ENCODE measurements at regions not wholly inside any gene's neighbourhood (a gene's known extent, or its start where the extent isn't known, plus 50 kb on each side); places are given as distances from the start of the nearest gene placed in this dataset.

GRCh38 chr6:113095841-113096240 is 748.7 kb downstream of the RFPL4B start:
- H3K27me3 Mint-ChIP-seq = no peaks in the 10 kb centered on the region
- TF ChIP-seq, protein P1, sequence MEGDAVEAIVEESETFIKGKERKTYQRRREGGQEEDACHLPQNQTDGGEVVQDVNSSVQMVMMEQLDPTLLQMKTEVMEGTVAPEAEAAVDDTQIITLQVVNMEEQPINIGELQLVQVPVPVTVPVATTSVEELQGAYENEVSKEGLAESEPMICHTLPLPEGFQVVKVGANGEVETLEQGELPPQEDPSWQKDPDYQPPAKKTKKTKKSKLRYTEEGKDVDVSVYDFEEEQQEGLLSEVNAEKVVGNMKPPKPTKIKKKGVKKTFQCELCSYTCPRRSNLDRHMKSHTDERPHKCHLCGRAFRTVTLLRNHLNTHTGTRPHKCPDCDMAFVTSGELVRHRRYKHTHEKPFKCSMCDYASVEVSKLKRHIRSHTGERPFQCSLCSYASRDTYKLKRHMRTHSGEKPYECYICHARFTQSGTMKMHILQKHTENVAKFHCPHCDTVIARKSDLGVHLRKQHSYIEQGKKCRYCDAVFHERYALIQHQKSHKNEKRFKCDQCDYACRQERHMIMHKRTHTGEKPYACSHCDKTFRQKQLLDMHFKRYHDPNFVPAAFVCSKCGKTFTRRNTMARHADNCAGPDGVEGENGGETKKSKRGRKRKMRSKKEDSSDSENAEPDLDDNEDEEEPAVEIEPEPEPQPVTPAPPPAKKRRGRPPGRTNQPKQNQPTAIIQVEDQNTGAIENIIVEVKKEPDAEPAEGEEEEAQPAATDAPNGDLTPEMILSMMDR (IDR thresholded peaks at IDR 0.05) = no peak
- ATAC-seq (ENCODE audit: low read depth) (no peak), DNase-seq (no peak)
- no peak overlapping the region for H3K4me3 Mint-ChIP-seq
- H3K36me3 Mint-ChIP-seq (ENCODE audit: low read depth) = no peaks in the 10 kb centered on the region
- ChIA-PET CTCF (no interaction called here), POLR2A (no interaction called here)
- H3K27ac Mint-ChIP-seq = no peak overlapping the region
- H3K4me1 Mint-ChIP-seq = no peaks in the 10 kb centered on the region
- intact Hi-C loops (cut with micrococcal nuclease) = no loop called here
- no peaks in the 10 kb centered on the region for H3K9me3 Mint-ChIP-seq

GRCh38 chr6:113102761-113103160 is 754.4 kb upstream of the MARCKS start:
- ChIA-PET CTCF (no interaction called here), POLR2A (no interaction called here)
- Mint-ChIP-seq H3K9me3 (no peaks in the 10 kb centered on the region), H3K4me3 (no peak overlapping the region), H3K27ac (no peak overlapping the region), H3K36me3 (ENCODE audit: low read depth) (no peaks in the 10 kb centered on the region), H3K27me3 (no peaks in the 10 kb centered on the region), H3K4me1 (no peaks in the 10 kb centered on the region)
- DNase-seq = no peak
- no peak for ATAC-seq (ENCODE audit: low read depth)
- intact Hi-C loops (cut with micrococcal nuclease) = no loop called here
- TF ChIP-seq, protein P1 (IDR thresholded peaks at IDR 0.05) = no peak

DNA sequence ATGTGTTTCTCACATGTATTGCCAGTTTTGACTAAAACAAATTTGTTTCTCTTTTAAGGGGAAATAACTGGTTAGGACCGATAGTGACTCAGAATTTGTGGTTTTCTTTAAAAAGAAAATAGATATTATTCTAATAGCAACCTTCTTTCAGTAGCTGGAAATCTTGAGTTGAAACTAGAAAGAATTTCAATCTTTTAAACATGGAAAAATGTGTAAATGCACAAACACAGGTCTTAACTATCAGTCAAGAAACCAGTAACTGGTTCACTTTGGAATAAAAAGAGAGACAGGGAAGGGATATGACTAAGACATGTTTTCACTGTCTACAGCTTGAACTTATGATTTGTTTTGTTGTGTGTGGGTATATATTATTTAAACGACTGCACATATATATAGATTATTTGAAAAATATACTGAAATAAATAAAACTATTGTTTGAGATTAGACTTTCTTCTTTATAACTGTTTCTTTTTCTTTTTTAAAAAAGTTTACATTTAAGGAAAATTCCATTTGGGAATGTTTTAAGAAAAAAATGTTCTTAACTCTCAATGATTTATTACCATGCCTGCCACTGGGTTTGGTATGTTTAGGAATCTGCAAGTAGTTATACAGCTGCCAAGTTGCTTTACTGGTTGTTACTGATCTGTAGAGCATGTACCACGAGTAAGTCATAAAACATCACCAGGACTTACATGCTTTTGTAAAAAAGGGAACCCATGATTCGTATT is 753.3 kb upstream of the MARCKS start:
- no peak for ATAC-seq (ENCODE audit: low read depth)
- ChIA-PET CTCF (no interaction called here), POLR2A (no interaction called here)
- Mint-ChIP-seq H3K9me3 (peaks cover 2% of the 10 kb centered on the region), H3K27me3 (no peaks in the 10 kb centered on the region), H3K4me1 (no peaks in the 10 kb centered on the region), H3K4me3 (no peak overlapping the region), H3K36me3 (ENCODE audit: low read depth) (no peaks in the 10 kb centered on the region), H3K27ac (no peak overlapping the region)
- intact Hi-C loops (cut with micrococcal nuclease) = no loop called here
- TF ChIP-seq, protein P1 (IDR thresholded peaks at IDR 0.05) = no peak
- no peak for DNase-seq

DNA sequence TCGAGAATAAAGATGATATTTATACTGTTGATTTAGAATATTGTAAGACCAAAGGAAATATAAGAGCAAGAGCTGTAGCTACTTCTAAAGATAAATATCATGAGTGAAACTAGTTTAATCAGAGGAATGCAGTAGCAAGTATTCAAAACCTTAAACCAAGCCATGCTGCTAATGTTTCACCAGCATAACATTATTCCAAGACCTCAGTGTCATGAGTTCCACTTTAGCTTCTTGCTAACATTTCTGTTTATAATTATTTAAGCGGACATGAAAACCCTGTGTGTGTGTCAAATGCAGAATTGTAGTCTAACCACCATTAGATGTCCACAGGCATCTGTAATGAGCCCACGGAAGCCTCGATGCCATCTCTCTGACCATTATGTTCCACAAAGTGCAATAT is 752.6 kb upstream of the MARCKS start:
- DNase-seq (no peak), ATAC-seq (ENCODE audit: low read depth) (no peak)
- Mint-ChIP-seq H3K36me3 (ENCODE audit: low read depth) (no peaks in the 10 kb centered on the region), H3K27me3 (no peaks in the 10 kb centered on the region), H3K9me3 (peaks cover 2% of the 10 kb centered on the region), H3K4me3 (no peak overlapping the region), H3K4me1 (no peaks in the 10 kb centered on the region), H3K27ac (no peak overlapping the region)
- ChIA-PET POLR2A (no interaction called here), CTCF (no interaction called here)
- intact Hi-C loops (cut with micrococcal nuclease) = no loop called here
- TF ChIP-seq, protein P1 (IDR thresholded peaks at IDR 0.05) = no peak

- ChIA-PET POLR2A (no interaction called here), CTCF (no interaction called here)
- no peaks in the 10 kb centered on the region for H3K4me1 Mint-ChIP-seq
- no peaks in the 10 kb centered on the region for H3K36me3 Mint-ChIP-seq (ENCODE audit: low read depth)
- no peaks in the 10 kb centered on the region for H3K27me3 Mint-ChIP-seq
- H3K27ac Mint-ChIP-seq = no peak overlapping the region
- ATAC-seq (ENCODE audit: low read depth) (no peak), DNase-seq (no peak)
- TF ChIP-seq, protein P1 (IDR thresholded peaks at IDR 0.05) = no peak
- H3K4me3 Mint-ChIP-seq = no peak overlapping the region
- H3K9me3 Mint-ChIP-seq = peaks cover 2% of the 10 kb centered on the region
- intact Hi-C loops (cut with micrococcal nuclease) = no loop called here
Measured at GRCh38 chr6:113104951-113105350, 752.2 kb upstream of the MARCKS start.
